ENCODE measurements at regions not wholly inside any gene's neighbourhood (a gene's known extent, or its start where the extent isn't known, plus 50 kb on each side); places are given as distances from the start of the nearest gene placed in this dataset.

GRCh38 chr15:35876762-35877161 is 330.8 kb upstream of the DPH6 start:
- Histone ChIP-seq H2AFZ (ENCODE audit: low read depth, low read length) (no peak overlapping the region), H3K36me3 (ENCODE audit: insufficient read depth, low read length) (no peaks in the 10 kb centered on the region), H4K20me1 (ENCODE audit: insufficient read depth) (no peaks in the 10 kb centered on the region), H3K4me2 (ENCODE audit: low read length) (no peak overlapping the region), H3K4me3 (ENCODE audit: low read length) (no peak overlapping the region), H3K79me2 (replicated peaks; ENCODE audit: insufficient read depth, low read length) (no peaks in the 10 kb centered on the region), H3K9me3 (ENCODE audit: low read length) (no peaks in the 10 kb centered on the region), H3F3A (ENCODE audit: insufficient read depth, low read length, poor library complexity, severe bottlenecking) (no peaks in the 10 kb centered on the region), H3K27me3 (ENCODE audit: insufficient read depth, low read depth, low read length) (no peaks in the 10 kb centered on the region), H3K9me2 (ENCODE audit: insufficient read depth, low read length) (no peaks in the 10 kb centered on the region), H3K9ac (ENCODE audit: low read length) (no peak overlapping the region), H3K27ac (ENCODE audit: low read length) (no peak overlapping the region)
- no peak for TF ChIP-seq SMC3 (conservative IDR thresholded peaks at IDR 0.05; ENCODE audit: poor library complexity)
- TF ChIP-seq REST (IDR thresholded peaks at IDR 0.05; ENCODE audit: borderline replicate concordance) = no peak
- no peak for TF ChIP-seq EP300 (conservative IDR thresholded peaks at IDR 0.05; ENCODE audit: poor library complexity, severe bottlenecking)
- TF ChIP-seq MXI1 (conservative IDR thresholded peaks at IDR 0.05; ENCODE audit: poor library complexity, severe bottlenecking) = no peak
- no peak for TF ChIP-seq POLR2AphosphoS5 (IDR thresholded peaks at IDR 0.05)

- Histone ChIP-seq H3K27me3 (ENCODE audit: insufficient read depth, low read depth, low read length) (no peaks in the 10 kb centered on the region), H3K9ac (ENCODE audit: low read length) (no peak overlapping the region), H3F3A (ENCODE audit: insufficient read depth, low read length, poor library complexity, severe bottlenecking) (no peaks in the 10 kb centered on the region), H3K9me2 (ENCODE audit: insufficient read depth, low read length) (no peaks in the 10 kb centered on the region), H3K4me2 (ENCODE audit: low read length) (no peak overlapping the region), H4K20me1 (ENCODE audit: insufficient read depth) (no peaks in the 10 kb centered on the region), H2AFZ (ENCODE audit: low read depth, low read length) (no peak overlapping the region), H3K36me3 (ENCODE audit: insufficient read depth, low read length) (no peaks in the 10 kb centered on the region), H3K4me3 (ENCODE audit: low read length) (no peak overlapping the region), H3K9me3 (ENCODE audit: low read length) (no peaks in the 10 kb centered on the region), H3K79me2 (replicated peaks; ENCODE audit: insufficient read depth, low read length) (no peaks in the 10 kb centered on the region), H3K27ac (ENCODE audit: low read length) (no peak overlapping the region)
- no peak for TF ChIP-seq SMC3 (conservative IDR thresholded peaks at IDR 0.05; ENCODE audit: poor library complexity)
- TF ChIP-seq RAD21 (conservative IDR thresholded peaks at IDR 0.05) = no peak
- no peak for TF ChIP-seq TAF1 (IDR thresholded peaks at IDR 0.05; ENCODE audit: low read depth)
- TF ChIP-seq REST (IDR thresholded peaks at IDR 0.05; ENCODE audit: borderline replicate concordance) = no peak
- TF ChIP-seq EP300 (conservative IDR thresholded peaks at IDR 0.05; ENCODE audit: poor library complexity, severe bottlenecking) = no peak
- TF ChIP-seq MXI1 (conservative IDR thresholded peaks at IDR 0.05; ENCODE audit: poor library complexity, severe bottlenecking) = no peak
- TF ChIP-seq POLR2AphosphoS5 (IDR thresholded peaks at IDR 0.05) = no peak
- no peak for TF ChIP-seq EZH2 (IDR thresholded peaks at IDR 0.05; ENCODE audit: borderline replicate concordance, insufficient read depth, low read length, poor library complexity, severe bottlenecking)
- TF ChIP-seq CTCF (IDR thresholded peaks at IDR 0.05; ENCODE audit: poor library complexity, severe bottlenecking) = no peak
These were observed 334.9 kb upstream of the DPH6 start for GRCh38 chr15:35880896-35881295.

Measured in neural cell (in vitro differentiated cells).